Medulla oblongata (tissue), 1 donor: ENCODE measurements at regions not wholly inside any gene's neighbourhood (a gene's known extent, or its start where the extent isn't known, plus 50 kb on each side); places are given as distances from the start of the nearest gene placed in this dataset.

Experiments used
- DNase-seq: peaks from one replicate; pipeline ENCODE4 v3.0.0-alpha.2; 2015; ENCODE audit errors: extremely low spot score

DNA sequence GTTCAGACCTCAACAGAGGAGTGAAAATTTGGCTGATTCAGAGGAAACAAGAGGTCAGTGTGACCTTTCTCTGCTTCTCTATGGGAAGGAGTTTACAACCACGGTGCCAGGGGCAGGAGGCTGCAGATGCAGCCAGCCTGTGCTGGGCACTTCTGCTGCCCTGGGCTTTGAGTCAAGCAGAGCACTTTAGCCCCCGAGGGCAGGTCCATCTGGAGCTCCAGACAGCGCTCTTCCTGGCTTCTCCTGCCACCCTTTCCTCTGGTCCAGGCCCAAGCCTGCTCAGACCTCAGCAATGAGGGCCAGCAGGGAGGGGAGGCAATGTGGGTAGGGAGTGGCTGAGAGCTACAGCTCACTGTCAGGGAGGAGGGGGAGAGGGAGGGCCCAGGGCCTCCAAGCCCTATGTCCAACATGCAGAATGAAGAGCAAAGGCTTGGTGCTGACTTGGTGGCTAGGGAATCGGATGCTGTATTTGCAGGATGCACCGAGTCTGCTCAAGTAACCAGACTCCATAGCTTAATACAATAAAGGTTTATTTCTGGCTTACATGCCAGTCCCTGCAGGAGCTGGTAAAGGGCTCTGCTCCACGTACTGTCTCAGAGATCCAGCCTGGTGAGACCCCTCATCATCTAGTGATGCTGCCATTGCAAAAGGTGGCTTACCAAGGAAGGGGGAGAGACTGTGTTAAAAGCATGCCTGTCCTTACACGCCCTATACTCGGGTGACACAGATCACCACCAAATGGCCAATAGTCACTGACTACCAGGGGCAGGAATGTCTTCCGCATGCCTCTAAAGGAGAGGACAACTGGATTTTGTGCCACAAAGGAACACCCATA, 481.6 kb downstream of the RPS24 start:
- DNase-seq, result peak; percentile 72

DNA sequence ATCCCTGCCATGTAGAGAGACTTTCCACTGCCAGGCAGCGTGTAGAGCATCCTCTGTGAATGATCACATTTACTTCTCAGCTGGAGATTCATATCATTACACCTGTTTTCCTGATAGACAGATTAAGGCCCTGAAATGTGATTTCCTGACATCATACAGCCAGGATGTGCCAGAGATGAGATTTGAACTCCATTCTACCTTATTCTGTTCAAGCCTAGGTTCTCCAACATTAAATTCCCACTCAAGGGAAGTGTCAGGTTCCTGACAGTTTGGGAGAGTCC, 482.1 kb downstream of the RPS24 start:
- no peak for DNase-seq

DNA sequence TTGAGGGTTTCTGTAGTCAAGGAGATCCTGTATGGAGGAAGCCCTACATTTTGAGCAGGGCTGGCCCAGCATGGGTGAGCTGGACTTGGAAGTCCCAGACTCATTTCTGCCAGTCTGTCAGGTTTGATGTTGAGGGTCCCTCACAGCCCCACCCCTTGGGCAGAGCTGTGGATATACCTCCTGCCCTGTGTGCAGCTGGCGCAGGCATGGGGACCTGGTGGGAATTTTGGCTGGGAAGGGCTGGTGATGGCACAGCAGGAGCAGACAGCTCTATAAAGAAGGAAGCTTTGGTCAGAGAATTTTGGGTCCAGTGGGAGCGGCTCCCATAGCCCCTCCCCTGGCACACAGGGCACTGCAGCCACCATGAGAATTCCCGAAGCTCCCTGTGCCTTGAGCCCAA, 482.6 kb downstream of the RPS24 start:
- no peak for DNase-seq

DNA sequence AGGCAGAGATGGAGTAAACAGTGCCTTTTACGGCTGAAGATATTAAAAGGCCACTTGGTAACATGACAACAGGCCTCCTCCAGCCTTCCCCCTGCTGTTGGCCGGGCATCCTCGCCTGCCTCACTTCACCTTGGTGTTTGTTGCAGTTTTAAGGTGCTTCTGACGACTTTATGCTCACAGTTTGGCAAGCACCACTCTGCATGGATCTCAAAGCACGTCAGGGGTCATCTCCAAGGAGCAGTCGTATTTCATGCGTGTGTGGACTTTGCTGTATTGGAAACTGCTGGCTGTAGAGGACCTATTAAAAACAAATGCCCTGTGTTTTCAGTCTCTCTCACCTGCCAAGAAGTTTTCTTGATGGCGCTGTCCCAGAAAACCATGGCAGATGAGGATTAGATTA, 483.1 kb downstream of the RPS24 start:
- DNase-seq, result no peak

DNA sequence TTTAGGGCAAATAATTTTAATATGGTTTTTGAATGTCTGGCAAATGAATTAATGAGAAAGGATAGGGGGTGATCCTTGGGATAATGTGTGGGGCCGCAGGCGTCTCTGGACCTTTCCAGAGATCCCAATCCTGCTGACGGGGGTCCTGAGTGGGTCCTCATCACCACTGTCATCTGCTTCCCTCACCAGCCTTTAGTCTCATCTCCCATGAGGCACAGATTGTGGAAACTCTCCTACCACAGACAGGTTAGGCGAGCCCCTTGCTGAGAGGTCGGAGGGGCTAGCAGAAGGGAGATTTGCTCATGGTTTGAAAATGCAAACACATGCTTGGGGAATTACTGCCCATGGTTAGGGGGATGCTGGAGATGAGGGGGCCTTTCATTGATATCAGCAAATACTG, 484.6 kb downstream of the RPS24 start:
- no peak for DNase-seq

DNA sequence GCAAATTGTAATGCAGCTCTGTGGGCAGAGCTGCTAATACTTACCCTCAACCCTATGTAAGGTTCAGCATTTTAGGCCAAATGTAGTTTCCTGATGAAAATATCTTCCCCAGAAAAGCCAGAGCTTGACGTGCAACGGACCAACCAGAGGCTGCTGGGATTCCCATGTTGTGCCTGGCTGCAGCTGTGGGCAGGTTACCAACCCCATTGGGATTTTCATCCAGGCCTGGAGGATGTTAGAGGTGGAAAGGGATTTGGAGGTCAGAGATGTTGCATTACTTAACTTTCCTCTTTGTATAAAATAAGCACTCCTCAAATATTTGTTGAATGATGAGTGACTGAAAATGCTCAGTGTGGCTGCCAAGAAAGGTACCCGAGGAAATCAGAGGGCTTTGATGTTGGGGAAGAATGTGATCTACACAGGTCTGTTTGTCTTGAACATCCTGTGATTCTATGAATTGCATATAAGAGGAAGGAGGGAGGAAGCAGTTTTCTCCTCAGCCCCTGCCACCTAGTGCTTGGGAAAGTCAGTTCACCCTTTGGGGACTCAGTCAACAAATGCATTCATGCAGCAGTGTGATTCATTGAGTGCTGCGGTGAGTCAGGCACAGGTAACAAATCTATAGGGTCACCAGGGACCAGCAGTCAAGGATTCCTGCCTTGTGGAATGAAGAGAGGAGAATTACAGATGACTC, 487.2 kb downstream of the RPS24 start:
- no peak for DNase-seq

DNA sequence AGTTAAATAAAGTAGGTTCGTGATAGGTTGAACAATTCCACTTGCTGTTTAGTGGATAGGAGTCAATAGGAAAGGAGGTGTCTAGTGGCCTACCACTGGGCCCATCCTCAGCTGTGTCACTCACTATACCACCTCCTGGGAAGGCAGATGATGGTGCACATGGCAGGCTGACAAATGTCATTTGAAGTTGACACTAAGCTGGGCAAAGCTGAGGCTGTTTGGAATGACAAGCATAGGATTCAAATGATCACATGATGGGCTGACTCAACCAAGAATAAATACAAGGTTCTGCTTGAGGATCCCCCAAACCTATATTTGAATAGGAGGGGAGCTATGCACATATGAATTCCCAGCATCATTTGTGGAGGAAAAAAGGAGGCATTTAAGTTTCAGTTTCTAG, 489.8 kb downstream of the RPS24 start:
- no peak for DNase-seq

DNA sequence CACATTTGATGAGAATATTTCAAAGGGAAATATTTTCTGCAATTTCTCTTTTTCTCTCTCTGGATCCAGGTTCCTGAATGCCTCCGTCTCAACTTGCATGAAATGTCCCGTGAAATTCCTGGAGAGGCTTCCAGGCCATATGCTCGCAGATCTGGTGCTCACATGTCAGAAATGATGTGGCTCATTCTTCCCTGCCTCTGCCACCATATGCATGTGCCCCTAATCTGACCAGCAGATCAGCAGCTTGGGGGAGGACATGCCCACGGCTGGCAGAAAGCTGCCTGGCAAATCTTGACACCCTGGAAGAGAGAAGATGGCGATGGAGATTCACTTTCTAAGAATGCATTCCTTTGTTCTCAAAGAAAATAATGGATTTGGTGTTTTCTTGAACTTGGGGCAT, 490.7 kb downstream of the RPS24 start:
- no peak for DNase-seq

DNA sequence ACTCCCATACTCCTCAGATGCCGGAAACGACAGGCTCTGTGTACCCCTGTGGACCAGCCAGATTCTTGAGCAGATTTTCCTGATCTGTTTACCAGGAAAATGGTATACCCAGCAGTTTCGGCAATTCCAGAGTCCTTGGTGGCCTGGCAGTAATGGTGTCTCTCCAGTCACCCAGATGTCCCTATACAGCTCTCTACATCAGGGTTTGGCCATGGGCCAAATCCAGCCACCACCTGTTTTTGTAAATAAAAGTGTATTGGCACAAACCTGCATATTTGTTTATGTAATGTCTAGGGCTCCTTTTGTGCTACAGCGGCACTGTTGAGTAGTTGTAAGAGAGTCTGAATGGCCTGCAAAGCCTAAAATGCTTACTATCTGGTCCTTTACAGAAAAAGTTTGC, 491.3 kb downstream of the RPS24 start:
- no peak for DNase-seq

DNA sequence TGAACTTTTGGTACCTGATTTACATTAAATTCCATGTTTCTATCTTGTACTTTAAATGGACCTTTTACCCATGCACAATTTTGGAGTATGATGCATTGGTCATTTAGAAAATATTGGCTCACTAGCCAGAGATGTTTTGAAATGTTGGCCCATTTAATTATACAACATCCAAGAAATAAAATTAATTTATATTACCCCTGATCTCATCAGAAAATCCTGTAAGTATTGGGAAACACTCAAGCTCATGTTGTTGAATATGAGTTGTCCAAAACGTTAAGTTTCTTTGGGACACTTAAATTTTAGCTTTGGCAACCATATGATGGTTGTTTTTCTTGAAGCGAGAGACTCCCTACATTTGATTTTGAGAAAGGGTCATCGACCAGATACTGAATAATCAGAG, 492.7 kb downstream of the RPS24 start:
- no peak for DNase-seq

DNA sequence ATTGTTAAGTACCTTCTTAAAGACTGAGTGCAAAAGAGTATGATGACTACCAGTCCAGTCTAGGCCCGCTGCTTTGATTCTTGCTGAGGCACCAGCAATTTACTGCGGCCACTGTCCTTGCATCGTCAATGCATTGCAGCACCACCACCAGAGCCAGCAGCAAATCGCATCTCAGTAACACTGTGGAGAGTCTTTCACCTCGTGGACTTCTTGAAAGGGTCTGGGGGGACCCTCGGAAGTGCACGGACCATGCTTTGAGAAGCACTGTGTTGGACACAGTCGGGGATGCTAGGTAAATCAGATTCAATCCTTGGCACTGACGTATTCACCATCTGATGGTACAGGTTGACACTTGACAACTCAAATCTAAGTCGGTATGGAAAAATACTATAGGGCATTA, 493.6 kb downstream of the RPS24 start:
- DNase-seq, result no peak

DNA sequence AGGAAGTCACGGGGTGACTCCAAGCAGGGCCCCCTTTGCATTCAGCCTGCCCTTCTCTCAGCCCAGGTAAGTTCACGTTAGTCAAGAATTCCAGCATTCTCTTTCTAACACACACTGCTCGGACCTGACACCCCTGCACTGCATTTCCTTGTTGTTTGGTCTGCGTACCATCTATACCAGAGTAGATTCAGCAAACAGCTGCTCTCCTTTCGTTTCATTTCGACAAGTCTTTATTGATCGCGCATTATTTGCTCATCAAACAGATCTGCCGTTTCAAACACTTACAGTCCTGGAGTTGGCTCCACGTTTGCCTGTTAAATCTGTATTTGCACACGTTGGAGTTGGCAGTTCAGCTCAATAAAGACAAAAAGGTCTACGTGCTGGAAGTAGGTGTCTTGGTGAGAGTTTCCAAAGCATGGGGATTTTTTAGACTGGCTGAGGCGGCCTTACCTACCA, 495.1 kb downstream of the RPS24 start:
- DNase-seq, result no peak

DNA sequence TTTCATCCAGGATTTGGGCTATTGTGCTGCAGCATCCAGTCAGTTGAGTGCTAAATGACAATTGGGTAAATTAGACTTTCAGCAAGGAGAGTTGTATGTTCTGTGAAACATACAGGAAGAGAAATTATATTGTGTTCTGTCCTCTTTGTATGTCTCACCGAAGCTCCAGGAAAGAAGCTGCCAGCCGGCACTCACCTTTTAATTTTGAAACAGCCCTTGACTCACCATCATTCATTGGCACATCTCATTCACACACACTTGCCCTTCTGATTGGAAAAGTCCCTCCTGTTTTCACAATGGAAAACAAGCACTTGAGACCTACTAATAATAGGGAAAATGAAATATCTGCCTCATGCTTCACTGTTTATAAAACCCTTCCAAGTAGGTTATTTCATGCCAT, 495.6 kb downstream of the RPS24 start:
- no peak for DNase-seq

DNA sequence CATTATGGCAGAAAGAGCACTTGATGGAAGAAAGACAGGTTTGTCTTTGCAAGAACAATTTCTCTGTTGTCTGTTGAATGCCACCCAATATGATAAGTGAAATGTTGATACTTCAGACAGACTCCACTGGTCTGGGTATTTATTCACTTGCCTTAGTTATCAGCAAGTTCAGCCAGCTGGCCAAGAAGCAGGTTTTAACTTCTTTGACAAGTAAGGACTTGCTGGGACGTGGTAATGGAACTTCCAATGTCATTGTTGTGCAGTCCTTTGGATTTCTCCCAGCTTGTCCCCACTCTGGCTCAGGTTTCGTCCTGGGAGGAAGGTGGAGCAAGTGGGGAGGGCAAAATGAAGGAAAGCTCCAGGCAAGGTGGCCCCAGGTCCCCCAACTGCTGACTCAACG, 497.4 kb downstream of the RPS24 start:
- DNase-seq, result no peak

DNA sequence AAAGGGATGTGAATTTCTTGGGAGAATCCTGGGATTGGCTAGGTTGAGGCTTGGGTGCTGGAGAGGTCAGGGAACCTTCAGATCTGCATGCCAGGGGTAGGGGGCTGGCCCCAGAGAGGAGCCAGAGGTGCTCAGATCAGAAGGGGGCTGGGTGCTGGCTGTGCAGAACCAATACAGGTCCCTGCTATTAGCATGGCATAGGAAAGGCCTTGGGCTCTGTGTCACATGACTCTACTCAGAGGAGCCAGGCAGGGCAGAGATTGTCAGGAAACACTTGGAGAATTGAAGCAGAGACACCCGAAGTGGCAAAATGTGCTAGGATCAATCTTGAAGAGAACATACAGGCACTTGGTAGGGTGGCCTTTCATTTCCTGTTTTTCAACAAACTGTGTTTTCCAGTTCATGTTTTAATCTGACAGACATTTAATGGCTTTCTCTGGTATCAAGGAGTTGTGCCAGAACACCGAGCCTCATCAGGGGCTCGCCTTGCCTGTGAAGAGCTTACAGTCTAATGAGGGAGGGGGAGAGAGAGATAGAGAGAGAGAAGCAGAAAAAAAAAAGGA, 498.9 kb downstream of the RPS24 start:
- no peak for DNase-seq

DNA sequence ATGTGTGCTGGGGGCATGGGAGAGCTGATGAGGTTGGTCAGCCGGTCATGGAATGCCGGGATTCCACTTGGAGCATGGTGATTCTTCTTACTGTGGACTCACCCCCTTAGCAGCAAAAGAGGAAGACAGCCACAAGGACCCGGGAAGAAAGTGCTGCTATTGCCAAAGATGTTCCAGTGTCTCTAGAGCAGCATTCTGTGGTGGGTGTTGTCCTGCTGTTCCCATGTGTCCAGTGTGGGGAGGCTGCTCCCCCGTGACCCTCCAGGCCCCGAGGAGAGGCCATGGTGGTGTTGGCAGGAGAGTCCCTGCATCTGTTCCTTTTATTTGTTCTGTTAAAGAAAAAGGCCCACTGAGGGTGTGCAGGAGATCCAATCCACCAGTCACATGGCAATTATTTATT, 499.4 kb downstream of the RPS24 start:
- DNase-seq, result no peak

DNA sequence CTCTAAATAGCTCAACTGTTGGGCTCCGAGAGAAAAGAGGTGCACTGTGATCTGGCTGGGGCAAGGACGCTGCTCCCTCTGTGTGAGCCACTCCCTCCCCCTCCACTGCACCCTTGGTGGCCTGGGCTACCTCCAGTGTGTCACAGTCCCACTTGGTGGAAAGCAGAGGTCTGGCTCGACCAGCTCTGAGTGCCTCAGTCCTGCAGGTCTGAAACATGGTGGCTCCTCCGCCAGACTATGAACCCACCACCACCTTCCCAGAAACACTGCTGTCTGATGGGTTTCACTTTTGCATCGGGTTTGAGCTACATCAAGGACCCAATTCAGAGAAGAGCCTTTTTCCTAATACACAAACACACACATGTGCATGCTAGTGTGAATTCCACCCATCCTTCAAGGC, 500.1 kb downstream of the RPS24 start:
- no peak for DNase-seq

DNA sequence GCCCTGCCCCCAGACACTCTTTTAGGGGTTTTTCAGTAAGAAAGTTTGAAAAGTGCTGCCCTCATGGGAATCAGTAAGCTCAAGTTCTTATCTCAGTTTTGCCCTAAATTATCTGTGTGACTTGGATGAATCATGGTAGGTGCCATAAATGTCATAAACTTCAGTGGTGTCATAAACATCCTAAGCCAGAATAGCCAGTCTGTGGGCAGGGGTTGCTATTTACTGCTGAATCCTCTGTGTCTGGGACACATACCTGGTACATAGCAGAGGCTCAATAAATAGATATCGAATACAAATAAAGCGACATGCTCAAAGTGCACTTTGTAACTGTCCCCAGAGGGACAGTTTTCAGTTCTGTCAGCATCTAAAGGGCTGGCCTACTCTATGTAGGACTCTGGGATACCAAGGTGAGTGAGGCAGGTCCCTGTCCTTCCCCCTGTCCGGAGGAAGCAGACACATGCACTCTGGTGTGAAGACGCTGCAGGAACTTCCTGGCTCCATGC, 502.1 kb downstream of the RPS24 start:
- no peak for DNase-seq

DNA sequence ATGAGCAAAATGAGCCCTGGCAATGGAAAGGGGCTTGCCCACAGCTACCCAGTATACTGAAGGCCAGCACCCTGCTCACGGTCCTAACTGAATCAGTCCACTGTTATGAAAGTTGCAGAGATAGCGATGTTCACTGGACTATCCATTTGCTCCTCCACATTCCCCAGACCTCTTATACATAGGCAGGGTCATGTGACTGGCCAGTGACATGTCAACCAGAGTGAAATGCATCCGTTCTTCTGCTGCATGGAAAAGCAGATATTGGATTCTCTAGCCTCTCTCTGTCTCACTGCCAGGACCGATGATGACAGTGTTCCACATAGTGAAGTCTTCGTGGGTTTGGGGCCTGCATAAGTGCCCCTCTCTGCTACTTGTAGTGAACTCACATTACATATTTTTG, 503.4 kb downstream of the RPS24 start:
- DNase-seq, result no peak

DNA sequence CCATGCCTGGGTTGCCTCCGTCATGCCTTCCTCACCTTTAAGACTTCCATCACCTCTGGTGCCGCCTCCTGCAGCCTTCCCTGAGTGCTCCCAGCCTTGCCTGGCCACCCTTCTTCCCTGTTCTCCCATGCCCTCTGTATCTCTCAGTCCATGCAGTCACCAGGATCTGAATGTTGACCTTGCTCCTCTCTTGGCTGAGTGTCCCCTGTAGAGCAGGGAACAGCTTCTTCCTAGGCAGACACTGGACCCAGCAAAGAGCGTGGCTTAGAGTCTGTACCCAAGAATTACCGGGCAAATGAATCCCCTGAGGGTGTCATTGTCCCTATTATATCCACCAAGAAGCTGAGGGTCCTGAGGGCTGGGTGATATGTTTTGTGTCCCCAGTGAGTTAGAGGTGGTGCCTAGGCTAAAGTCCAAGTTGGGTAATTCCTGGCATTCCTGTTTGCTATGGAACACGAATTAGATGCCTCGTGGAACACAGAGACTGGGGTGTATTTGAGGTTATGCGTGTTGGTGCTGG, 505.6 kb downstream of the RPS24 start:
- no peak for DNase-seq

DNA sequence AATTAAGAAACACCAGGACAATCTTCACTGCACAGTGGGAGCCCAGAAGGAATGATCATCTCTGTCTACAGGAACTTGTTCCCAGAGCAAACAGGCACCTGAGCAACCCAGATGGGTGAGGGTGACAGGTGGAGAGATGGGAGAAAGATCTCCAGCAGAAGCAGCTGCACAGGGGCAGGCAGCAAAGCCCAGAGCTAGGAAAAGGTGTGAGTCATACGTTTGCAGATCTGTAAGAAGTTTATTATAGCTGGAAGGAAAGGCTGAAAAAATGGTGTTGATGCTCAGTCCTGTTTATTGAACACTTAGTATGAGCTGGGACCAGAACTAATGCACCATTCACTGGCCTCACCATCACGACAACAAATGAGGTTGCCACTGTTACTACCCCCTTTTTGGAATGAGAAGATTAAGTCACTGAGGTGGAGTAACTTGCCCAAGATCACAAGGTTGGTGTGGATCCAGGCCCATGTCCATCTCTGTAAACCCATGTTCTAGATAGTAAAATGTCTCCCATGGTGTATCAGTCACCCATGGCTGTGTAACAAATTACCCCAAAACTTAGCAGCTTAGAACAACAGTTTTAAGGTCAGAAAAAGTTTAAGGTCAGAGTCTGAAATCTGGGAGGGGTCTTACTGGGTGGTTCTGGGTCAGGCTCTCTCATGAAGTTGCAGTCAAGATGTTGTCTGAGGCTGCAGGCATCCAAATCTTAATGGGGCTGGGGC, 506.9 kb downstream of the RPS24 start:
- no peak for DNase-seq

DNA sequence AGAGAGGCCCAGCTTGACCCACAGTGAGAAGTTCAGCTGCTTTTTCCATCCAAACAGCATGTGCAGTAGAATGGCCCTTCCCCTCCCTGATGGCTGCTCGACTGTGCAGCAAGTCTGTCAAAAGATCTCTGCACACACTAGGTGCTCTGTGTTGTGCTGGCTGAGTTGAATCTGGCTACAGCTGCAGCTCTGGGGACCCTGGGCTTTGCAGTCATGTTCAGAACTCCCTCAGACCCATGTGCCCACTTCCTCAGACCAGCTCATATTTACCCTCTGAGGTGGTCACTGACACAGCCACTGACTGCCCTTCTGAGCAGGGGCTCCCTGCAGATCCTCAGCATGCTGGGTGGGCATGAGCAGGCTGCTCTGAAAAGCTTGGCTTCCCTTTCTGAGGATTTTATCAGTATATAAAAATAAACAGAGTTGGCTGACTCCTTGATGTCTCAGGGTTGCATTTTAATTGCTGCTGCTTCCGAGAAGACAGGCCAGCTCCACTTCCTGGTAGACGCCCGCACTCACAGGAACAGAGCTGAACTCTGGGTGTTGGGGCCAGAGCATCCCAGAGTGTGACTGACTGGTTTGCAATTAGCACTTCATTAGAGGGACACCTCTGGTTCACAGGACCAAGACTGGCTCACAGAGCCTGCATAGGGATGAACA, 507.9 kb downstream of the RPS24 start:
- DNase-seq, result no peak
